Brain microvascular endothelial cell (primary cell): ENCODE measurements at regions not wholly inside any gene's neighbourhood (a gene's known extent, or its start where the extent isn't known, plus 50 kb on each side); places are given as distances from the start of the nearest gene placed in this dataset.
A peak's percentile ranks its signal among the peaks of the same experiment; 100 is the strongest.
"Not testable (repeated sequence)": the region's sequence is repeated elsewhere in the genome, so short reads cannot be mapped to it uniquely, and the experiment has no call there.

Experiments used
- DNase-seq: peaks from one replicate; pipeline ENCODE4 v3.0.0-alpha.2; 2020
- H3K27ac ChIP-seq: fragments of 250-450 bp; sonication (Bioruptor Pico); 2 replicates; pipeline ENCODE4 v1.5.1; 2020; ENCODE audit warnings: mild to moderate bottlenecking, moderate library complexity
- H3K27me3 ChIP-seq: fragments of 250-450 bp; sonication (Bioruptor Pico); replicated peaks from 2 replicates; pipeline ENCODE4 v1.5.1; 2020; ENCODE audit warnings: mild to moderate bottlenecking
- H3K36me3 ChIP-seq: fragments of 250-450 bp; sonication (Bioruptor Pico); replicated peaks from 2 replicates; pipeline ENCODE4 v1.5.1; 2020; ENCODE audit warnings: mild to moderate bottlenecking
- H3K4me3 ChIP-seq: 2 replicates; pipeline ENCODE4 v1.5.1; 2011; ENCODE audit warnings: low read depth, mild to moderate bottlenecking, control low read depth, low read length, moderate library complexity
- in situ Hi-C: cut with HindIII; loops from 2 replicates; pipeline ENCODE4 v1.10.0; 2017; ENCODE audit warnings: low sequenced_read_pairs, low pct_ligation_motif_present
- TF ChIP-seq, protein P1 (sequence below): IDR thresholded peaks from 2 replicates; pipeline ENCODE4 v1.5.1; 2011; ENCODE audit warnings: low read depth, mild to moderate bottlenecking, moderate library complexity, low read length, control low read depth, inconsistent platforms; ENCODE audit errors: missing control alignments

DNA sequence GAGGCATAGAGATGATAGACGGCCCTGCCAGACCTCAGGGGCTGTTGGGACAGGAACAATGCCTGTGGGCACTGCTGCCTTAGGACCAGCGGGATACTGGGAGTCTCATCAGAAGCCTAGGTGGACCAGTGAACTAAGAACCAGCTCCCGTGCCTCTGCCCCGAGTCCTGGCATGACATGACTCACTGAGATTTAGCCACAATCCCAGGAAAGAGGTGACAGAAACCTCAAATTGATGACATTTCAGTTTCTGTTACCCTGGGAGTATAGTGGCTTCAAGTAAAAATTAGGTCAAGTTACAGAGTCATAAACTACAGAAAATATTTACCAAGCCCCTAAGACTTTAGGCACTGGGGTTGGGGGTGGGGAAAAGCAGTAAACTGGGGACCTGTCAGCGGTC is 74.6 kb upstream of the GADD45A start:
- no peak for DNase-seq
- H3K27ac ChIP-seq, result no peak overlapping the region
- in situ Hi-C loops, result no loop called here
- H3K4me3 ChIP-seq, result no peak overlapping the region
- H3K36me3 ChIP-seq, result no peaks in the 10 kb centered on the region
- no peaks in the 10 kb centered on the region for H3K27me3 ChIP-seq
- TF ChIP-seq, protein P1, sequence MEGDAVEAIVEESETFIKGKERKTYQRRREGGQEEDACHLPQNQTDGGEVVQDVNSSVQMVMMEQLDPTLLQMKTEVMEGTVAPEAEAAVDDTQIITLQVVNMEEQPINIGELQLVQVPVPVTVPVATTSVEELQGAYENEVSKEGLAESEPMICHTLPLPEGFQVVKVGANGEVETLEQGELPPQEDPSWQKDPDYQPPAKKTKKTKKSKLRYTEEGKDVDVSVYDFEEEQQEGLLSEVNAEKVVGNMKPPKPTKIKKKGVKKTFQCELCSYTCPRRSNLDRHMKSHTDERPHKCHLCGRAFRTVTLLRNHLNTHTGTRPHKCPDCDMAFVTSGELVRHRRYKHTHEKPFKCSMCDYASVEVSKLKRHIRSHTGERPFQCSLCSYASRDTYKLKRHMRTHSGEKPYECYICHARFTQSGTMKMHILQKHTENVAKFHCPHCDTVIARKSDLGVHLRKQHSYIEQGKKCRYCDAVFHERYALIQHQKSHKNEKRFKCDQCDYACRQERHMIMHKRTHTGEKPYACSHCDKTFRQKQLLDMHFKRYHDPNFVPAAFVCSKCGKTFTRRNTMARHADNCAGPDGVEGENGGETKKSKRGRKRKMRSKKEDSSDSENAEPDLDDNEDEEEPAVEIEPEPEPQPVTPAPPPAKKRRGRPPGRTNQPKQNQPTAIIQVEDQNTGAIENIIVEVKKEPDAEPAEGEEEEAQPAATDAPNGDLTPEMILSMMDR, result no peak

DNA sequence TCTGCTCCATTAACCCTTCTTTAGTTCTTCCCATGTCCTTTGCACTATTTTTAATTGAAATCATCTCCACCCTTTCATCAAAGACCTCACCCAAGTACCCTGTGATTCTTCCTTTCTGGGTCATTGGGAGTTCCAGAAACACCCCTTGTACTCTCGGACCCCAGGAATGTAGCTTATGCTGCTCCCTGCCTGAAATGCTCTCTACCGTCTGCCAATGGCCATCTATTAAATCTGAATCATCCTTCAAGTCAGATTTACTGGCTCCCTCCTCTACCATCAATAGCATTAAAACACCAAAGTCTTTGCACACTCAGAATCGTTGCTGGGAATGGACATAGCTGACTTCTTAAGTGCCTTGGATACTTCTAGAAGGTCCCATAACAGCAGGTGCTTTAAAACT is 73.2 kb upstream of the GADD45A start:
- in situ Hi-C loops, result no loop called here
- Histone ChIP-seq H3K27ac (no peak overlapping the region), H3K27me3 (no peaks in the 10 kb centered on the region), H3K36me3 (no peaks in the 10 kb centered on the region), H3K4me3 (no peak overlapping the region)
- TF ChIP-seq, protein P1, result no peak
- DNase-seq, result no peak

DNA sequence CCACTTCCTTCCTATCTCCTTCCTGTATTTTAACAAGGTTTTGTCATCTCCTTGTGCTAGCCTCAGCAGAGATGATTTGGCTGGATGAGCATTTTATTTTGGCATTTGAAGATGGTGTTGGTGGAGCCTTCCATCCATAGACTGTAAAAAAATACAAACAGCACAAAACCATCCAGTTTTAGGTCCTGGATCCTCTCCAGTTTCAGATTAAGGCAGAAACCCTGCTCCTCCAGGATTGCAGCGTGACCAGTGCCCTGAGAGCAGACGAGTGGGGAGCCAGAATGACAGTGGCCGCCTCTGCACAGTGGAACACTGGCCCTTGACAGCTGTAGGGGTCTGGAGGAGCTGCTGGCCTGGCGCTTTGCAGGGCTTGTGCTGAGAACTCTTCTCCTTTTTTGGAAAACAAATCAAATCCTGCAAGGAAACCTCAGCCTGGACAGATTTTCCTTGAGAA is 72.2 kb upstream of the GADD45A start:
- TF ChIP-seq, protein P1, result no peak
- Histone ChIP-seq H3K27me3 (no peaks in the 10 kb centered on the region), H3K27ac (no peak overlapping the region), H3K4me3 (no peak overlapping the region), H3K36me3 (no peaks in the 10 kb centered on the region)
- no peak for DNase-seq
- in situ Hi-C loops, result no loop called here

DNA sequence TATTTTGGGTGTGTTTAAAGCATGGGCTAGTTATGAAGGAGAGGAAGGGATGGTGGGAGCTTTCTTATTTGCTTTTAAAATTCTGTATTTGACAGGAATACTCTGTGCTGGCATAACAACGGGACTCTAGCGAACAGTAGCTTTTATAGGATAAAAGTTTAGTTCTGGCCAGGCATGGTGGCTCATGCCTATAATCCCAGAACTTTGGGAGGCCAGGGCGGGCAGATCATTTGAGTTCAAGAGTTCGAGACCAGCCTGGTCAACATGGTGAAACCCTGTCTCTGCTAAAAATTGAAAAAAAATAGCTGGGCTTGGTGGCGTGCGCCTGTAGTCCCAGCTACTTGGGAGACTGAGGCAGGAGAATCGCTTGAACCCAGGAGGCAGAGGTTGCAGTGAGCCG is 71.5 kb upstream of the GADD45A start:
- H3K36me3 ChIP-seq, DNase-seq, H3K27ac ChIP-seq, H3K27me3 ChIP-seq, H3K4me3 ChIP-seq, in situ Hi-C loops: not testable (repeated sequence)

DNA sequence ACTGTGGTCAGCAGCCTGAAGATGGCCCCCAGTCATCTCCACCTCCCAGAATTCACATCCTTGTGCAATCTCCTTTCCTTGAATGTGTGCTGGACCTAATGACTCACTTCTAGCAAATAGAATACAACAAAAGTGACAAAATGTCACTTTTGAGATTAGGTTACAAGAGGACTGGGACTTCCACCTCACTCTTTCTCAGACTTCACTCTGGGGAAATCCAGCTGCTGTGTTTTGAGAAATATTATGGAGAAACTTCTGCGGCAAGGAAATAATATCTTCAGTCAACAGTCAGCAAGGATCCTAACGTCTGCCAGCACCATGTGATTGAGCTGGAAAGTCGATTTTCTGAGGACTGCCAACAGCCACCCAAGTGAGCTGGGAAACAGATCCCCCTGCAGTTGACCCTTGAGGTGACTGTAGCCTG is 70.5 kb upstream of the GADD45A start:
- Histone ChIP-seq H3K36me3 (no peaks in the 10 kb centered on the region), H3K4me3 (no peak overlapping the region), H3K27ac (no peak overlapping the region), H3K27me3 (no peaks in the 10 kb centered on the region)
- DNase-seq, result peak; percentile 9
- TF ChIP-seq, protein P1, result no peak
- in situ Hi-C loops, result no loop called here

DNA sequence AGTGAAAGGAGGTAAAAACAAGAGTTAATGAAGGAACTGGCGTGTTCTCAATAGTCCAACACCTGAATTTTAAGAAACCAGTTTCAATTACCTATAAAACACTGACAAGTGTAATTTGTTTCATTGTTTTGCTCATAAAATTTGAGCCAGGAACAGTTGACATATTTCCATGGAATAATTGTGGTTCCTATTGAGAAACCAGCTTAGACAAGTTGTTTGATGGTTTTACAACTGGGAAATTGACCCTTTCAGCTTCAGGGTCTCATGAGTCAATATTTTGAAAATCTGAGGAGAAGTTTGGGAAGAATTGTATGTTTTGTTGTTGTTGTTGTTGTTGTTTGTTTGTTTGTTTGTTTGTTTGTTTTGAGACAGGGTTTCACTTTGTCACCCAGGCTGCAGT is 69.1 kb upstream of the GADD45A start:
- DNase-seq, result no peak
- TF ChIP-seq, protein P1, result no peak
- in situ Hi-C loops, result no loop called here
- Histone ChIP-seq H3K27me3 (no peaks in the 10 kb centered on the region), H3K36me3 (no peaks in the 10 kb centered on the region), H3K27ac (no peak overlapping the region), H3K4me3 (no peak overlapping the region)
